Neural cell (in vitro differentiated cells): ENCODE measurements at regions not wholly inside any gene's neighbourhood (a gene's known extent, or its start where the extent isn't known, plus 50 kb on each side); places are given as distances from the start of the nearest gene placed in this dataset.
A peak's percentile ranks its signal among the peaks of the same experiment; 100 is the strongest.

ENCODE experiments used
- H2AFZ ChIP-seq: fragments of 200-600, 300-800 bp; sonication (generic), shearing (Covaris generic); 2 replicates; pipeline ENCODE4 v1.6.0; 2014; ENCODE audit warnings: low read depth, mild to moderate bottlenecking, antibody characterized with exemption, low read length, moderate library complexity
- H3F3A ChIP-seq: fragments of 200-600 bp; shearing (Covaris generic); 2 replicates; pipeline ENCODE4 v1.6.1; 2016; ENCODE audit warnings: mild to moderate bottlenecking, moderate library complexity, mixed read lengths, antibody characterized with exemption, low read length; ENCODE audit not compliant: insufficient read depth, poor library complexity, severe bottlenecking
- H3K27ac ChIP-seq: fragments of 200-600, 300-800 bp; sonication (generic), shearing (Covaris generic); 2 replicates; pipeline ENCODE4 v1.5.1; 2014; ENCODE audit warnings: mild to moderate bottlenecking, low read length, moderate library complexity
- H3K27me3 ChIP-seq: fragments of 300-800, 200-600 bp; sonication (generic), shearing (Covaris generic); 2 replicates; pipeline ENCODE4 v1.6.0; 2014; ENCODE audit warnings: mild to moderate bottlenecking, low read depth, low read length, moderate library complexity; ENCODE audit not compliant: insufficient read depth
- H3K36me3 ChIP-seq: fragments of 300-800, 200-600 bp; sonication (generic), shearing (Covaris generic); 2 replicates; pipeline ENCODE4 v1.5.1; 2014; ENCODE audit warnings: mild to moderate bottlenecking, antibody characterized with exemption, low read length, moderate library complexity; ENCODE audit not compliant: insufficient read depth
- H3K4me2 ChIP-seq: fragments of 300-800, 200-600 bp; sonication (generic), shearing (Covaris generic); 2 replicates; pipeline ENCODE4 v1.6.0; 2014; ENCODE audit warnings: mild to moderate bottlenecking, low read length
- H3K4me3 ChIP-seq: fragments of 300-800, 200-600 bp; sonication (generic), shearing (Covaris generic); 2 replicates; pipeline ENCODE4 v1.5.1; 2014; ENCODE audit warnings: mild to moderate bottlenecking, low read length, moderate library complexity
- H3K79me2 ChIP-seq: fragments of 200-600 bp; shearing (Covaris generic); replicated peaks from 2 replicates; pipeline ENCODE4 v1.6.0; 2014; ENCODE audit warnings: mild to moderate bottlenecking, low read length, moderate library complexity; ENCODE audit not compliant: insufficient read depth
- H3K9ac ChIP-seq: fragments of 300-800, 200-600 bp; sonication (generic), shearing (Covaris generic); 2 replicates; pipeline ENCODE4 v1.6.1; 2016; ENCODE audit warnings: mild to moderate bottlenecking, low read length, mixed read lengths
- H3K9me2 ChIP-seq: fragments of 200-600 bp; shearing (Covaris generic); 2 replicates; pipeline ENCODE4 v1.6.1; 2016; ENCODE audit warnings: mild to moderate bottlenecking, low read length, mixed read lengths; ENCODE audit not compliant: insufficient read depth
- H3K9me3 ChIP-seq: fragments of 200-600, 300-800 bp; sonication (generic), shearing (Covaris generic); 2 replicates; pipeline ENCODE4 v1.6.1; 2016; ENCODE audit warnings: mild to moderate bottlenecking, mixed run types, low read length, moderate library complexity, mixed read lengths
- H4K20me1 ChIP-seq: fragments of 200-600 bp; shearing (Covaris generic); 2 replicates; pipeline ENCODE4 v1.6.1; 2016; ENCODE audit warnings: mild to moderate bottlenecking, mixed run types; ENCODE audit not compliant: insufficient read depth
- CTCF ChIP-seq: fragments of 450-650 bp; IDR thresholded peaks from 2 replicates; pipeline ENCODE4 v1.5.1; 2014; ENCODE audit warnings: antibody characterized with exemption, mild to moderate bottlenecking, moderate library complexity; ENCODE audit not compliant: poor library complexity, severe bottlenecking
- EZH2 ChIP-seq: fragments of 200-600, 300-800 bp; shearing (Covaris generic), sonication (generic); IDR thresholded peaks from 2 replicates; pipeline ENCODE4 v1.6.1; 2014; ENCODE audit warnings: antibody characterized with exemption, low read length, borderline replicate concordance, mild to moderate bottlenecking; ENCODE audit not compliant: insufficient read depth, poor library complexity, severe bottlenecking
- MXI1 ChIP-seq: fragments of 450-650 bp; conservative IDR thresholded peaks from 2 replicates; pipeline ENCODE4 v1.6.1; 2014; ENCODE audit warnings: antibody characterized with exemption, mild to moderate bottlenecking; ENCODE audit not compliant: poor library complexity, severe bottlenecking
- POLR2AphosphoS5 ChIP-seq: IDR thresholded peaks from 2 replicates; pipeline ENCODE4 v1.6.1; 2012
- RAD21 ChIP-seq: fragments of 450-650 bp; conservative IDR thresholded peaks from 2 replicates; pipeline ENCODE4 v1.6.1; 2014; ENCODE audit warnings: antibody characterized with exemption, mild to moderate bottlenecking, moderate library complexity
- REST ChIP-seq: IDR thresholded peaks from 2 replicates; pipeline ENCODE4 v1.6.1; 2012; ENCODE audit warnings: borderline replicate concordance
- SMC3 ChIP-seq: fragments of 450-650 bp; conservative IDR thresholded peaks from 2 replicates; pipeline ENCODE4 v1.6.1; 2014; ENCODE audit warnings: antibody characterized with exemption, mild to moderate bottlenecking, moderate library complexity; ENCODE audit not compliant: poor library complexity
- TAF1 ChIP-seq: IDR thresholded peaks from 2 replicates; pipeline ENCODE4 v1.6.1; 2012; ENCODE audit warnings: low read depth

GRCh38 chr12:124399622-124400021 is 104.7 kb downstream of the RFLNA start:
- Histone ChIP-seq H3K27me3 (no peaks in the 10 kb centered on the region), H4K20me1 (no peaks in the 10 kb centered on the region), H2AFZ (no peak overlapping the region), H3K9me3 (no peaks in the 10 kb centered on the region), H3K27ac (no peak overlapping the region), H3K9me2 (no peaks in the 10 kb centered on the region), H3K9ac (no peak overlapping the region), H3F3A (peaks cover 3% of the 10 kb centered on the region), H3K36me3 (no peaks in the 10 kb centered on the region), H3K4me2 (no peak overlapping the region), H3K4me3 (no peak overlapping the region), H3K79me2 (no peaks in the 10 kb centered on the region)
- TF ChIP-seq TAF1: no peak
- peak; percentile 56 for TF ChIP-seq CTCF

- no peak overlapping the region for H3K4me3 ChIP-seq
- H3K79me2 ChIP-seq: no peaks in the 10 kb centered on the region
- no peaks in the 10 kb centered on the region for H3K9me2 ChIP-seq
- no peaks in the 10 kb centered on the region for H4K20me1 ChIP-seq
- H3K27ac ChIP-seq: no peak overlapping the region
- H3K9ac ChIP-seq: no peak overlapping the region
- TF ChIP-seq POLR2AphosphoS5 (no peak), CTCF (no peak), MXI1 (no peak)
- H3K9me3 ChIP-seq: no peaks in the 10 kb centered on the region
- H3F3A ChIP-seq: peaks cover 3% of the 10 kb centered on the region
- no peak overlapping the region for H3K4me2 ChIP-seq
- no peaks in the 10 kb centered on the region for H3K27me3 ChIP-seq
- no peak overlapping the region for H2AFZ ChIP-seq
- no peaks in the 10 kb centered on the region for H3K36me3 ChIP-seq
Observed at GRCh38 chr12:124398578-124399227, 103.8 kb downstream of the RFLNA start.

GRCh38 chr12:124397807-124398577 is 103.1 kb downstream of the RFLNA start:
- TF ChIP-seq EZH2 (no peak), RAD21 (no peak), CTCF (no peak), REST (no peak), SMC3 (no peak)
- no peaks in the 10 kb centered on the region for H4K20me1 ChIP-seq
- H3K9me3 ChIP-seq: no peaks in the 10 kb centered on the region
- H3K27ac ChIP-seq: no peak overlapping the region
- no peaks in the 10 kb centered on the region for H3K9me2 ChIP-seq
- H3K79me2 ChIP-seq: no peaks in the 10 kb centered on the region
- H3K4me3 ChIP-seq: no peak overlapping the region
- no peak overlapping the region for H2AFZ ChIP-seq
- H3F3A ChIP-seq: peaks cover 3% of the 10 kb centered on the region
- H3K4me2 ChIP-seq: no peak overlapping the region
- no peak overlapping the region for H3K9ac ChIP-seq
- H3K36me3 ChIP-seq: no peaks in the 10 kb centered on the region
- no peaks in the 10 kb centered on the region for H3K27me3 ChIP-seq
